HK-2 (cell line): ENCODE measurements at regions not wholly inside any gene's neighbourhood (a gene's known extent, or its start where the extent isn't known, plus 50 kb on each side); places are given as distances from the start of the nearest gene placed in this dataset.
"Not testable (repeated sequence)": the region's sequence is repeated elsewhere in the genome, so short reads cannot be mapped to it uniquely, and the experiment has no call there.

ENCODE experiments used
- DNase-seq: peaks from one replicate; pipeline ENCODE4 v3.0.0-alpha.2; 2018; ENCODE audit not compliant: unreplicated experiment

- DNase-seq = no peak
Observed at GRCh38 chr17:63258785-63259184, 187.3 kb downstream of the CYB561 start.

- no peak for DNase-seq
Observed at GRCh38 chr17:63262751-63263476, 183.2 kb downstream of the CYB561 start.

- no peak for DNase-seq
Observed at GRCh38 chr17:63265526-63265925, 180.6 kb downstream of the CYB561 start.

- DNase-seq = no peak
Observed at GRCh38 chr17:63267846-63268245, 178.3 kb downstream of the CYB561 start.

GRCh38 chr17:63268827-63269226 is 177.3 kb downstream of the CYB561 start:
- no peak for DNase-seq

- no peak for DNase-seq
Observed at GRCh38 chr17:63270610-63271009, 175.5 kb downstream of the CYB561 start.

- no peak for DNase-seq
Observed at GRCh38 chr17:63274146-63274545, 172.0 kb downstream of the CYB561 start.

GRCh38 chr17:63275318-63275970 is 170.7 kb downstream of the CYB561 start:
- DNase-seq = peak; percentile 13

- DNase-seq = no peak
Observed at GRCh38 chr17:63275971-63276745, 169.9 kb downstream of the CYB561 start.

GRCh38 chr17:63276821-63277220 is 169.3 kb downstream of the CYB561 start:
- DNase-seq = no peak

- no peak for DNase-seq
Observed at GRCh38 chr17:63277629-63278028, 168.5 kb downstream of the CYB561 start.

- no peak for DNase-seq
Observed at GRCh38 chr17:63278728-63279442, 167.2 kb downstream of the CYB561 start.

- DNase-seq = no peak
Observed at GRCh38 chr17:63279498-63280230, 166.4 kb downstream of the CYB561 start.

GRCh38 chr17:63282455-63282854 is 163.7 kb downstream of the CYB561 start:
- no peak for DNase-seq

- DNase-seq = no peak
Observed at GRCh38 chr17:63285551-63285950, 160.6 kb downstream of the CYB561 start.

GRCh38 chr17:63286254-63286653 is 159.9 kb downstream of the CYB561 start:
- no peak for DNase-seq

GRCh38 chr17:63287006-63287405 is 159.1 kb downstream of the CYB561 start:
- not testable (repeated sequence) for DNase-seq

GRCh38 chr17:63289931-63290330 is 156.2 kb downstream of the CYB561 start:
- DNase-seq = no peak

GRCh38 chr17:63290351-63290750 is 155.8 kb downstream of the CYB561 start:
- DNase-seq = no peak

GRCh38 chr17:63290784-63291183 is 155.3 kb downstream of the CYB561 start:
- no peak for DNase-seq

- DNase-seq = no peak
Observed at GRCh38 chr17:63291258-63291657, 154.8 kb downstream of the CYB561 start.
